ENCODE measurements at regions not wholly inside any gene's neighbourhood (a gene's known extent, or its start where the extent isn't known, plus 50 kb on each side); places are given as distances from the start of the nearest gene placed in this dataset.

DNA sequence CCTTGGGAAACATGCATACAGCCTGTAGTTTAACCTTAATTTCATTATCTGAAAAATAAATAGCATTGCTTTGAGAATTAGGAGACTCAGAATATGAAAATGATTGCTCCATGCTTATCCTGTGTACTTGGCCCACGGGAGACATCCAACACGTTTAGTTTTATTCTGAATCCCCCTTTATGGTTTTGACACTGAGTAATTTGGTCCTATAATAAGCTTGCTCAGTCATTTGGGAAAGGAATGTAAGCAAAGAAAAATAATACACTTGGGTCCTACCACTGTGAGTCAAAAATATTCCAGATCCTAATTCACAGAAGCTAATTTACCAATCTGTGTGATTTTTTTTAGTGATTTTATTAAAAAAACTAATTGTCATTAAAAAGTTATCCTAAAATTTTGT, 557.3 kb downstream of the USP25 start:
- Mint-ChIP-seq H3K27me3 (no peaks in the 10 kb centered on the region), H3K4me1 (ENCODE audit: low read depth) (no peaks in the 10 kb centered on the region), H3K36me3 (ENCODE audit: low read depth) (no peaks in the 10 kb centered on the region), H3K27ac (no peak overlapping the region), H3K4me3 (no peak overlapping the region), H3K9me3 (no peaks in the 10 kb centered on the region)
- intact Hi-C loops (cut with micrococcal nuclease), result no loop called here

DNA sequence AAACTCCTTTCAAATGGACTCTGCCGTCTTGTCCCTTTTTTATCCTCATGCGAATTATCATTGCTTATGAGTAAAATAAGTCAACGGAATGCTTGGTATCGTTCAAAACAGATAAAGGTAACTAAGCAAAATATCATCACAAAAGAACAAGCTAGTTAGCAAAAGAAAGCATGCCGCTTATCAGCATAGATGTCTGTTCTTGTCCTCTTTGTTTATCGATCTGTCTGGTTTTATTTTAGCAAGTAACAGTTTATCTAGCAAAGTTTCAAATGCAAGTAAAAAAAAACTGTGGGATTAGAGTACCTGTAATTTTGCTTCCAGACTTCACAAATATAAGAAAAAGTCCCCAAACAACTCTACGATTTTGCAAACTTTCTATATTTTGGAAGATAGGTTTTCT, 561.5 kb downstream of the USP25 start:
- H3K36me3 Mint-ChIP-seq (ENCODE audit: low read depth), result no peaks in the 10 kb centered on the region
- intact Hi-C loops (cut with micrococcal nuclease), result no loop called here
- H3K4me3 Mint-ChIP-seq, result no peak overlapping the region
- peaks cover 9% of the 10 kb centered on the region for H3K9me3 Mint-ChIP-seq
- no peaks in the 10 kb centered on the region for H3K4me1 Mint-ChIP-seq (ENCODE audit: low read depth)
- no peak overlapping the region for H3K27ac Mint-ChIP-seq
- H3K27me3 Mint-ChIP-seq, result no peaks in the 10 kb centered on the region

DNA sequence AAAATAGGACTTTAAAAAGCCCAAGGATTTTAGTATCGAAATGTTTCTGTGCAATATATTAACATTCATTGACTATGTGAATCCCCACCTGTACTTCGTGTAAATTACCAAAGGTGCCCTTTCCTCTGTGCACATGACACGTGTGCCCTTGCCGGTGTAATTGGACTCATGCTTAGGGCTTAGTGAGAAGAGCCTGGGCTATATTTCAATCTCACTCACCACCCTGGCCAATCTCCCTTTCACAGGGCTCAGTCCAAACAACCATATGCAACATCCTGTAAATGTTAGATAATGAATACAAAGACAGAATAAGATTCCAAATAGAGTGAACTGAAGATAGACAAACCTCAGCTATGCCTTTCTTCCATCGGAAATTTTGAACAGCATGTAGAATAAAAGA, 564.3 kb downstream of the USP25 start:
- peaks cover 28% of the 10 kb centered on the region for H3K9me3 Mint-ChIP-seq
- no peak overlapping the region for H3K4me3 Mint-ChIP-seq
- H3K4me1 Mint-ChIP-seq (ENCODE audit: low read depth), result no peaks in the 10 kb centered on the region
- H3K27ac Mint-ChIP-seq, result no peak overlapping the region
- no peaks in the 10 kb centered on the region for H3K36me3 Mint-ChIP-seq (ENCODE audit: low read depth)
- no peaks in the 10 kb centered on the region for H3K27me3 Mint-ChIP-seq
- intact Hi-C loops (cut with micrococcal nuclease), result no loop called here

DNA sequence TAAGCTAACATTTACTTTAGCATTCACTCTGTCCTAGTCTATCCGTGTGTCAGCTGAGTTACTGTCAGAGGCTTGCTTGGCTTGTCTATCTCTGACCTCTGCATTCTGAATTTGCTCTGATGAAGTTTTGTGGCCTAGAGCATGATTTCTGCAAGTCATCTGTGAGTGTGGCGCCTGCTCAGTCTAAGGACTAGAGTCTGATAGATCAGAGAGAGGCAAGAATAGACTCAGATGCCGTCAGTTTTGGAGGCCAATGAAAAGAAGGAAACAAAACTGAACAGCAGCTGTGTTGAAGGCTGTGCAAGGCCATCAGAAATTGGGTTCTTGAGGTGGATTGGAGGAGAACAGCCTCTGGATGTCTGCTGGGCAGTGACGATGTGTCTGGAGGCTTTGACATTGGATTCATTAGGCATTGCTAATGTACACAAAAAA, 573.1 kb downstream of the USP25 start:
- no peak overlapping the region for H3K27ac Mint-ChIP-seq
- no peaks in the 10 kb centered on the region for H3K36me3 Mint-ChIP-seq (ENCODE audit: low read depth)
- H3K9me3 Mint-ChIP-seq, result peaks cover 10% of the 10 kb centered on the region
- no peak overlapping the region for H3K4me3 Mint-ChIP-seq
- intact Hi-C loops (cut with micrococcal nuclease), result no loop called here
- no peaks in the 10 kb centered on the region for H3K4me1 Mint-ChIP-seq (ENCODE audit: low read depth)
- no peaks in the 10 kb centered on the region for H3K27me3 Mint-ChIP-seq

DNA sequence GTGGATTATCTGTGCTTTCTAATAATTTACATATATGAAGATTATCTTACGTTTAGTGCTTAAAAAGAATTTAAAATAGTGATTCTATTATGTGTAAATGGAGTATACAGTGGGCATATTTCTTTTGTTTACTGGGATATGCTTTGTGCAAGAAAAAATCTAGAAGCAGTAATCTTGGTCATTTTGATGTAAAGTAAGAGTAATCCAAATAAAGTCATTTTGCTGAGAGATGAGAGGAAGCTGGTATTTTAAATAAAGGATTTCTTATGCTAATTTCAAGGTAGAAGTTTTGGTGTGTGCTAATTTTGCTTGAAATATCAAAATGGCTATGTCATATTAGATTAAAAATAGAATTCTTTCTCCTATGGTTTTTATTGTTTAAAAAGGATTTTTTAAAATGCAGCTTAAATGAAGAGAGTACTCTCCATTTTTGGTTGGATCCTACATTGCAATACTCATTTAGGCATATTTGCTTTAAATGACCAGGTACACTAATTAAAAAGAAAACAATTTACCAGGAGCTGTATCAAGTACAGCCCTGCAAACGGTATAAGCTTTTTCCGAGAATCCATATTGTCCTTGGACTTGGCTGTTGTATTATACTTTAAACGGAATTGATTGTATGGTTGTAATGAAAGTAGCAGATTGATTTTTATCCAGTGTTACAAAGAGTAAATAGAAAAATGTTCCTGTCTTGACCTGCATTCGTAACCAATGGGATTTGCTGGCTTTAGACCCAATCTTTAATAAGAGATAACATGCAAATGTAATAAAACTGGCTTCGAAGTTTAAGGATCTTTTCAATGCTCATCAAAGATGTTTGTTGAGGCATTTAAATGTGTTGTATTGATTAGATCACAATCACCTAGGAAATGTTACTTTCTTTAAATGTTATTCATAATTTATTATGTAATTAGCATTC, 574.7 kb downstream of the USP25 start:
- no peaks in the 10 kb centered on the region for H3K4me1 Mint-ChIP-seq (ENCODE audit: low read depth)
- no peaks in the 10 kb centered on the region for H3K36me3 Mint-ChIP-seq (ENCODE audit: low read depth)
- H3K27ac Mint-ChIP-seq, result no peak overlapping the region
- intact Hi-C loops (cut with micrococcal nuclease), result no loop called here
- no peaks in the 10 kb centered on the region for H3K9me3 Mint-ChIP-seq
- H3K4me3 Mint-ChIP-seq, result no peak overlapping the region
- H3K27me3 Mint-ChIP-seq, result no peaks in the 10 kb centered on the region

DNA sequence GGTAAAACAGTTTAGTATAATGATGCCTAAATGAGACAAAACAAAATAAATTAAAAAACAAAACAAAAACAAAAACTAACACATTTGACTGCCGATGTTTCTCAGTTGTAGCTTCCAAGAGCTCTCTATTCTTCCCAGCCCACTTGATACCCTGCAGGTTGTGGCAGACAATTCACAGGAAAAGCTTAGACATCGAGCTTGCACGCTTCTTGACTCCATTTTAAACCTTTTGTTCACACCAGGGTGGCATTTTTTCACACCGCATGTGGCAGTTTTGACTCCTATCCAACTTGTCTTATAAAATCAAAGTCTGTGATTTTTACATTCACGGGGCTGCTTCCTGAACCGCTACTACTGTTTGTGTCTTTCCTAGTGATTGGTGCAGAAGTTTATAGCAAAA, 575.9 kb downstream of the USP25 start:
- Mint-ChIP-seq H3K27ac (no peak overlapping the region), H3K4me1 (ENCODE audit: low read depth) (no peaks in the 10 kb centered on the region), H3K9me3 (no peaks in the 10 kb centered on the region), H3K27me3 (no peaks in the 10 kb centered on the region), H3K4me3 (no peak overlapping the region), H3K36me3 (ENCODE audit: low read depth) (no peaks in the 10 kb centered on the region)
- intact Hi-C loops (cut with micrococcal nuclease), result no loop called here

DNA sequence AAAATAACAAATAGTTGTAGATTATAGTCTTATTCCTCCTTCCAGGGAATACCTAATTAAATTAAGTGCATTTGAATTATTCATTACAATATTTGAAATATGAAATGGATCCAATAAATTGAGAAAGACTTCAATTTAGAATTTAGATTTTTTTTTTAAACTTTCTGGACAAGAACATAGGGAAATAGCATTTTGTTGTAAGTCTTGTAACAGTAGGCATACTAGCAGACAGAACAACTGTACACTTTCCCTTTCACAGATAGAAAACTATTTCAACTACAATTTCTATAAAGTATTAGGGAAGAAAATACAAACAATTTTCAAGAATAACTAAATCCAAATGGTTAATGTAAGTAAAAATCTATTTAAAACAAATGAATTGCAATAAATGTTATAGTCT, 577.5 kb downstream of the USP25 start:
- no peaks in the 10 kb centered on the region for H3K36me3 Mint-ChIP-seq (ENCODE audit: low read depth)
- H3K27me3 Mint-ChIP-seq, result no peaks in the 10 kb centered on the region
- intact Hi-C loops (cut with micrococcal nuclease), result no loop called here

DNA sequence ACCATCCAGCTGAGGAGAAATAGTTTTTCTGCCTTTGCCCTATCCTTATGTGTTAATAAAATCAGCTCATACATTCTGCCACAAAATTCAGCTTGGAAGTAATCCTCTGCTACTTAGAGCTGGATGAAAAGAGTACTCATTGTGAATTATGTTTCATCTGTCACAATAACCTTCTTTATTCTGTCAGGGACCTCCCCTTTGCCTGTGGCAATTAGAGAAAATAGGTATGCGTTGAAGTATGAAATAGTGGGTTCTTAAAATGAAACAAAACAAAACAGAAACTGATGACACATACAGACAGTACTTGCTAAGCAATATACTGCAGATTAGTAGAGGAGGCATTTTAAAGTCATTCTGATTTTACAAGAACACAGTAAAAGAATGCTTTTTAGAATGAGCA, 578.5 kb downstream of the USP25 start:
- Mint-ChIP-seq H3K9me3 (no peaks in the 10 kb centered on the region), H3K36me3 (ENCODE audit: low read depth) (no peaks in the 10 kb centered on the region), H3K4me3 (no peak overlapping the region), H3K27ac (no peak overlapping the region), H3K4me1 (ENCODE audit: low read depth) (no peaks in the 10 kb centered on the region), H3K27me3 (no peaks in the 10 kb centered on the region)
- intact Hi-C loops (cut with micrococcal nuclease), result no loop called here

More for the DNA sequence above, 577.5 kb downstream of the USP25 start:
- Mint-ChIP-seq H3K9me3 (no peaks in the 10 kb centered on the region), H3K4me1 (ENCODE audit: low read depth) (no peaks in the 10 kb centered on the region), H3K27ac (no peak overlapping the region), H3K4me3 (no peak overlapping the region)

DNA sequence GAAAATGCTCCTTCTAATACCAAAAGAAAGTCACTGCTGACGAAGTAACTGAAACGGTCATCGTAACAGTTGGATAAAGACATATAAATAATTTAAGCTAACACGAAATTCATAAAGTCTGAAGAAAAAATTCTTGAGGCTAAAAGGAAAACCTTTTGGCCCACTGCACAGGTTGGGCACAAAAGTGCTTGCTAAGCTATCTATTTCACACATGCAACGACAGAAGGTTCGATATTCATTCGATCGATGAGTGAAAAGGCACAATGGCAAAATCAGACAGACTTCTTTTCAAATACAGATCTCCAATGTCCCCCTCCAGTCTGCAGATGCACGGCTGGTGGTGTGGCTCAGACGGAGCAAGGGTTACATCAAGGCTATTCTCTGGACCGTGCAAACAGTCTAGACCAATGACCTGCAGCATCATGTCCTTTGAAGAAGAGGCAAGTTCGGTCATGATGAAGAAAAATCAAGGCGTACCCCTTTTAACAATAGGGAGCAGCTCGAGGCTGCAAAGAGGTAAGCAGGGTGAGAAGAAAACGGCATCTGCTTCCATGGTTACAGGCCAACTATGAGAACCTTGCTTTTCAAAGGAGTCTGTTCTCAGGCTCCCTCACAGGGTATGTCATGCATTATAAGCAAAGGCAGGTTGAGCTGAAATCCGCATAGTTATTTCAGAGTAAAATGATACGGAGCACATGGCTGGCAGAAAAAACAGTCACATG, 579.6 kb downstream of the USP25 start:
- intact Hi-C loops (cut with micrococcal nuclease), result no loop called here
- H3K27ac Mint-ChIP-seq, result no peak overlapping the region
- H3K36me3 Mint-ChIP-seq (ENCODE audit: low read depth), result no peaks in the 10 kb centered on the region
- H3K4me1 Mint-ChIP-seq (ENCODE audit: low read depth), result no peaks in the 10 kb centered on the region
- H3K4me3 Mint-ChIP-seq, result no peak overlapping the region
- no peaks in the 10 kb centered on the region for H3K27me3 Mint-ChIP-seq
- H3K9me3 Mint-ChIP-seq, result no peaks in the 10 kb centered on the region

DNA sequence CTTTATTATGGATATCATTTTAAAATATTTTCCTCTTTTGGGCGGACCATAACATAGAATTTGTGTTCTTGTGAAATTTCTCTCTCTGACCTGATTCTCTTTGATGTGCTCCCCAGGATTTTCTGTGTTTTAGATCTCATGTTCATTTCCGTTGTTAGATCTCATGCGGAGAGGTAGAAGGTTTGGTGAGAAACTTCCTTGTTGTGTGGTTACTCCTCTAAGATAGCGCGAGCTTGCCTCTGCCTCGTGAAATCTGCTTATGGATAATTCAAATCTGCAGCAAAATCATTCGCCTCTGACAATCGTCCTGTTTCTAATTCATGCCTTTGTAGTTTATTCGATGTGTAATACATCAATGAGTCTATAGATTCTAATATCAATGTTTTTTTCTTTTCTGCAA, 580.4 kb downstream of the USP25 start:
- no peaks in the 10 kb centered on the region for H3K4me1 Mint-ChIP-seq (ENCODE audit: low read depth)
- H3K9me3 Mint-ChIP-seq, result no peaks in the 10 kb centered on the region
- H3K4me3 Mint-ChIP-seq, result no peak overlapping the region
- H3K27me3 Mint-ChIP-seq, result no peaks in the 10 kb centered on the region
- intact Hi-C loops (cut with micrococcal nuclease), result no loop called here
- H3K27ac Mint-ChIP-seq, result no peak overlapping the region
- no peaks in the 10 kb centered on the region for H3K36me3 Mint-ChIP-seq (ENCODE audit: low read depth)

DNA sequence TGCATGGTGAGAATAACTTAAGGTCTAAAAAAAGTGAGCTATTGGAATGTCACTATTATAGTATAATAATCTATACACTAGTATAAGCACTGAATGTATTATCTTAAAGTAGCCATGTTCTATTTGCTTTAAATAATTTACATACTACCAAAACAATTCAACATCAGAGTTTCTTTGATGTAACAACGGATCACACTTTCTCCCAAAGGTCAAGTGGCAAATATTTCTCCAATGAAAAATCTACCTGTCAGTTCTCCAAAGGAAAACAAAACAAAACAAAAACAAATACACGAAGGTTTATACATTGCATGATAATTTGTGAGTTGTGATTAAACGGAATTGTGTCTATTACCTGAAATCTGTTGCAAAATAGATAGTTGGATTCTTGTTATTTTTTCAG, 581.4 kb downstream of the USP25 start:
- no peak overlapping the region for H3K4me3 Mint-ChIP-seq

DNA sequence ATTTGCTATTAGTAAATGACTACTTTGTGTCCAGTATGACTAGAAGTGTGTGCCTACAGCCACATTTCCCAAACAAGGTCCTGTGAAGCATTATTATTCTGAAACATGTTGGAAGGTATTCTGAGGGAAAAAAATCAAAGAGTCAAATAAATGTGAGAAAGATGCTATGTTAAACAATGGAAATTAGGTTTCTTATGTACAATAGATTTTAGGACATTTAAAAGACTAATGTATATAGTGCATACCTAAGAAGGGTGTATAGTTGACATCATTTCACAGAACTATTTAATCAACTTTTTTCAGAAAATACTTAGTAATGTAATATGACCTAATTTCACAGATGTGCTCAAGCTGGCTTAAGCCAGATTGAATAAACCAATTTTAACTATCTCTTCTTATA, 582.5 kb downstream of the USP25 start:
- Mint-ChIP-seq H3K27me3 (no peaks in the 10 kb centered on the region), H3K4me1 (ENCODE audit: low read depth) (no peaks in the 10 kb centered on the region), H3K9me3 (no peaks in the 10 kb centered on the region), H3K36me3 (ENCODE audit: low read depth) (no peaks in the 10 kb centered on the region), H3K4me3 (no peak overlapping the region), H3K27ac (no peak overlapping the region)
- intact Hi-C loops (cut with micrococcal nuclease), result no loop called here

More for the DNA sequence above, 581.4 kb downstream of the USP25 start:
- H3K27ac Mint-ChIP-seq, result no peak overlapping the region
- no peaks in the 10 kb centered on the region for H3K36me3 Mint-ChIP-seq (ENCODE audit: low read depth)
- H3K9me3 Mint-ChIP-seq, result no peaks in the 10 kb centered on the region
- no peaks in the 10 kb centered on the region for H3K27me3 Mint-ChIP-seq
- intact Hi-C loops (cut with micrococcal nuclease), result no loop called here
- H3K4me1 Mint-ChIP-seq (ENCODE audit: low read depth), result no peaks in the 10 kb centered on the region

DNA sequence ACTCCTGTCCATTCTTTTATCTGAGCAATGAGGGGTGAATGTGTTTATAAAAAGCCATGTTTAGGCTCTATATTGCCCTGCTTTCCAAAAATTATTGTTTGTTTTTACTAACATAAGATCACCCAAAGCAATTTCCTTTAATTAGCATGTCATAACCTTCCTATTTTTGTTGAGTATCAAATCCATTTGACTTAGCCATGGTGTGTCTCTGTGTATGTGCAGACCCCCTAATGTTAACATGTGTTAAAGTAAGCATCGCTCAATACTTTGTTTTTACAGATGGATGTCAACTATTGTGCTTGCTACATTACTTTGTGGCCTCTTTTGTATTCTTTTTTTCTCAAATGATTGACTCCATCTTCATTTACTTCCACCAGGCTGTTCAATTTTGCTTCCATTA, 585.4 kb downstream of the USP25 start:
- Mint-ChIP-seq H3K4me3 (no peak overlapping the region), H3K4me1 (ENCODE audit: low read depth) (peaks cover 6% of the 10 kb centered on the region), H3K27me3 (no peaks in the 10 kb centered on the region), H3K36me3 (ENCODE audit: low read depth) (no peaks in the 10 kb centered on the region), H3K9me3 (no peaks in the 10 kb centered on the region), H3K27ac (no peak overlapping the region)
- intact Hi-C loops (cut with micrococcal nuclease), result no loop called here

DNA sequence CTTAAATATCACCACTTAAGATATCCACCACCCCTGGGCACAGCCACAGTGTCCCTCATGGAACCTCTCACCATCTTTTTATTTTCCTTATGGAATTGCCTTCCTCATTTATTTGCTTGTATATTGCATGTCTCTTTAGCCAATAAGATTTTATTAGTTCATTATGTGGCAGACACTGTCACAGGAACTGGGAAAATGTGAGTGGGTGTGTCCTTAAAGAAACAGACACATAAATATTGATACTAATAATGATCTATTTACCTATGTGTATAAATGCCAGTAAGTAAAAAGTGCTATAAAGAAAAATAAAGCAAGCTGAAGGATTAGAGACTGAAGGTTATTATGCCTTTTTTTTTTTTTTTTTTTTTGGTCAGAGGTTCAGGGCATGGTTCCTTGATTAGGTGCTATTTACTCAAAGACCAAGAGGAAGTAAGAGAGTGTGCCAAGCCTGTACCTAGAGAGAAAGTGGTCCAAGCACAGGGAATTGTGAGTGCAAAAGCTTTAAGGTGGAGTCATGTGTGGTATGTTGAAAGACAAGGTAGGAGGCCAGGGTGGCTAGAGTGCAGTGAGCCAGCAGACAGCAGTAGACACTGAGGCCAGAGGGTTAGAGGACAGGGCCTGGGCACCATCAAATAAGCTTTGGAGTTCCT, 589.0 kb downstream of the USP25 start:
- no peaks in the 10 kb centered on the region for H3K27me3 Mint-ChIP-seq
- H3K4me3 Mint-ChIP-seq, result no peak overlapping the region
- intact Hi-C loops (cut with micrococcal nuclease), result no loop called here
- H3K9me3 Mint-ChIP-seq, result no peaks in the 10 kb centered on the region
- no peaks in the 10 kb centered on the region for H3K36me3 Mint-ChIP-seq (ENCODE audit: low read depth)
- H3K27ac Mint-ChIP-seq, result no peak overlapping the region
- H3K4me1 Mint-ChIP-seq (ENCODE audit: low read depth), result peaks cover 6% of the 10 kb centered on the region

Data from dendritic cell treated with granulocyte-macrophage colony-stimulating factor and Interleukin-4, amounts not matched to agents 40 ng/mL and 50 ng/mL, for 4 days (primary cell).